HFFc6 (cell line): ENCODE measurements at regions not wholly inside any gene's neighbourhood (a gene's known extent, or its start where the extent isn't known, plus 50 kb on each side); places are given as distances from the start of the nearest gene placed in this dataset.
"Not testable (repeated sequence)": the region's sequence is repeated elsewhere in the genome, so short reads cannot be mapped to it uniquely, and the experiment has no call there.

Experiments used
- DNase-seq: peaks from one replicate; pipeline ENCODE4 v3.0.0-alpha.2; 2018
- H3K27ac Mint-ChIP-seq: 2 replicates; pipeline ENCODE4 v1.8.0; 2020; ENCODE audit warnings: mild to moderate bottlenecking, mixed read lengths
- H3K27me3 Mint-ChIP-seq: 2 replicates; pipeline ENCODE4 v1.8.0; 2021; ENCODE audit warnings: mild to moderate bottlenecking, moderate library complexity, mixed read lengths; ENCODE audit not compliant: insufficient read depth
- H3K36me3 Mint-ChIP-seq: 2 replicates; pipeline ENCODE4 v1.8.0; 2021; ENCODE audit warnings: low read depth, mixed read lengths
- H3K4me1 Mint-ChIP-seq: 2 replicates; pipeline ENCODE4 v1.8.0; 2020; ENCODE audit warnings: low read depth, mixed read lengths
- H3K4me3 Mint-ChIP-seq: 2 replicates; pipeline ENCODE4 v1.8.0; 2020; ENCODE audit warnings: mild to moderate bottlenecking, moderate library complexity, mixed read lengths
- H3K9me3 Mint-ChIP-seq: 2 replicates; pipeline ENCODE4 v1.8.0; 2020; ENCODE audit warnings: mild to moderate bottlenecking, mixed read lengths
- CTCF ChIP-seq: fragments of 200-600 bp; sonication (generic); IDR thresholded peaks from 2 replicates; pipeline ENCODE4 v1.5.0; 2021; ENCODE audit warnings: antibody characterized with exemption, mild to moderate bottlenecking

GRCh38 chr18:14948163-14948540 is 200.2 kb downstream of the ANKRD30B start:
- Mint-ChIP-seq H3K4me3 (no peak overlapping the region), H3K27ac (no peak overlapping the region), H3K27me3 (no peaks in the 10 kb centered on the region), H3K4me1 (no peaks in the 10 kb centered on the region), H3K9me3 (peaks cover 25% of the 10 kb centered on the region), H3K36me3 (peaks cover 5% of the 10 kb centered on the region)
- no peak for TF ChIP-seq CTCF
- DNase-seq: no peak

- Mint-ChIP-seq H3K4me3 (no peak overlapping the region), H3K36me3 (no peaks in the 10 kb centered on the region), H3K27ac (no peak overlapping the region), H3K27me3 (no peaks in the 10 kb centered on the region), H3K9me3 (peaks cover 23% of the 10 kb centered on the region), H3K4me1 (no peaks in the 10 kb centered on the region)
- no peak for DNase-seq
- TF ChIP-seq CTCF: no peak
Observed at GRCh38 chr18:14949800-14950664, 202.1 kb downstream of the ANKRD30B start.

- H3K36me3 Mint-ChIP-seq, H3K4me3 Mint-ChIP-seq, H3K4me1 Mint-ChIP-seq, H3K27me3 Mint-ChIP-seq, H3K27ac Mint-ChIP-seq, DNase-seq: not testable (repeated sequence)
- peaks cover 36% of the 10 kb centered on the region for H3K9me3 Mint-ChIP-seq
Observed at GRCh38 chr18:14952444-14953077, 204.6 kb downstream of the ANKRD30B start.

- H3K4me1 Mint-ChIP-seq: no peaks in the 10 kb centered on the region
Observed at GRCh38 chr18:14958701-14959100, 210.7 kb downstream of the ANKRD30B start.

GRCh38 chr18:14959550-14959949 is 211.6 kb downstream of the ANKRD30B start:
- no peak overlapping the region for H3K27ac Mint-ChIP-seq
- peaks cover 34% of the 10 kb centered on the region for H3K9me3 Mint-ChIP-seq
- no peak for DNase-seq
- no peaks in the 10 kb centered on the region for H3K4me1 Mint-ChIP-seq
- H3K36me3 Mint-ChIP-seq: no peaks in the 10 kb centered on the region
- H3K27me3 Mint-ChIP-seq: no peaks in the 10 kb centered on the region
- no peak for TF ChIP-seq CTCF
- H3K4me3 Mint-ChIP-seq: no peak overlapping the region

More at GRCh38 chr18:14958701-14959100, 210.7 kb downstream of the ANKRD30B start:
- Mint-ChIP-seq H3K4me3 (no peak overlapping the region), H3K36me3 (no peaks in the 10 kb centered on the region), H3K27ac (no peak overlapping the region), H3K9me3 (peaks cover 36% of the 10 kb centered on the region), H3K27me3 (no peaks in the 10 kb centered on the region)
- no peak for DNase-seq
- no peak for TF ChIP-seq CTCF

- no peak overlapping the region for H3K4me3 Mint-ChIP-seq
- H3K9me3 Mint-ChIP-seq: peaks cover 24% of the 10 kb centered on the region; the same call in 1 of the 2 replicates
- H3K27ac Mint-ChIP-seq: no peak overlapping the region
- H3K27me3 Mint-ChIP-seq: no peaks in the 10 kb centered on the region
- no peak for DNase-seq
- no peaks in the 10 kb centered on the region for H3K4me1 Mint-ChIP-seq
- H3K36me3 Mint-ChIP-seq: no peaks in the 10 kb centered on the region
- TF ChIP-seq CTCF: no peak
Observed at GRCh38 chr18:14961991-14962390, 214.0 kb downstream of the ANKRD30B start.
